Daoy (cell line): ENCODE measurements at regions not wholly inside any gene's neighbourhood (a gene's known extent, or its start where the extent isn't known, plus 50 kb on each side); places are given as distances from the start of the nearest gene placed in this dataset.

Experiments used
- DNase-seq: peaks from one replicate; pipeline ENCODE4 v3.0.0-alpha.2; 2015; ENCODE audit warnings: low read depth

DNA sequence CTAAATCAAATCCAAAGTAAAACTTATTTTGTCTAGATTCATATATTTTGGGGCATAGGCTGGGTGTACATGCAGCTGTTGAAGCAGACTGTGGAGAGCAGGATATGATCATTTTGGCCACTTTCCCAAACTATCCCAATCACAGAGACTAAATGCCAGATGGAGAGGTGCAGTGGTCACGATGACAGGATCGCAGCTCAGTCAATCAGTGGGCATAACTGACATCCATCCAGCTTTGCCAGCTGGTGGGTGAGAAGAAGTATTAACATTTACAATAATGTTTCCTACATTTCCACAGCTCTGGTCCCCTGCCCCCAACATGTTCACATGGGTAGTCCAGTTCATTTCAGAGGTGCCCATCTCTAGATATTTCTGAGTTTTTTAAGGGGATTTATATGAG lies 255.5 kb upstream of the SESN3 start:
- no peak for DNase-seq

- DNase-seq = no peak
Measured at GRCh38 chr11:95485115-95485900, 254.3 kb upstream of the SESN3 start.

- DNase-seq = no peak
Measured at GRCh38 chr11:95483339-95483738, 252.3 kb upstream of the SESN3 start.

DNA sequence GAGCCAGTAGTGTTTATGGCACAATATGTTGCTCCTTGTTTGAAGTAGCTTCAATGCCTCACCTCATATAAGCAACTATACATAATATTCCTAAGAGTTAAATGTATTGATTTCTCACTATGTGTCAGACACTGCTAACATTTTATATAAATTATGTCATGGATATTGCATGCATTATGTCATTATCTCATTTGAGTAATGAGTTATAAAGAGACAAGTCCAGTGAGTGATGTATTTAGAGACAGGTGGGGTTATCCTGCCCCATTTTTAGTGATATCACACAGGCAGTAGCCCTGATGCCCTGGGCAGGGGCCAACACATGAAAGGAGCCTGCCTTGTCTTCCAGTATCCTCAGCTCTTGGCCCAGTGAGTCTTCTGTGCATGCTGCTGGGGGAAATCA lies 247.0 kb upstream of the SESN3 start:
- DNase-seq = no peak

GRCh38 chr11:95469258-95469657 lies 238.3 kb upstream of the SESN3 start:
- DNase-seq = no peak

DNA sequence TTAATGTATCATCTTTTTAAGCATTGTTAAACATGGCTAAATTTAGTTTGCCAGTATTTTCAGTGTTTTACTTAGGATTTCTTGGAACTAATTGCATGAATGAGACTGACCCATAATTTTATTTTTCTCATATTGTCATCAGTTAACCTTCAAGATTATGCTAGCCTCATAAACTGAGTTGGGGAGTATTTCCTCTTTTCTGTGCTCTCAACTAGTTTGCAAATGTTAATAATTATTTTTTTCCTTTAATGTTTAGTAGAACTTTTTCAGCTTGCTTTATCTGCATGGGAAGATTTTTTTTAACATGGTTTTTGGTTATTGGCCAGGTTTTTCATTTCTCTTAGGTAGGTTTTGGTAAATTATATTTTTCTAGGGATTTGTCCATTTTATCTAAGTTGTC lies 235.4 kb upstream of the SESN3 start:
- no peak for DNase-seq

DNA sequence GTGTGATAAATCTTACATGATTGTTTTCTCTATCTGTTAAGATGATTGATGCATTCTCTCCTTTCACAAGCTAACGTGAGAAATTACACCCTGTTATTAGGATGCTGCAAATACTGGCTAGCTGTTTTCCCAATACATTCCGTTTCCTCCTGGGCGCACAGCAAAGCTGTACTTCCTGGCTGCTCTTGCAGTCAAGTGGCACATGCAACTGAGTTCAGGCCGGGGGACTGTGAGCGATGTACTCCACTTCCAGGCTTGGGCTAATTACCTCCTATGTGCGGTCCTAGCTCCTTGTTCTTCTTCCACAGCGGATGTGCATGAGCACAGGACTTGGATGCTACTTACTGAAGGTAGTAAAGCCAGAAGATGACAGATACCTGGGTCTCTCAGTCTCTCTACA lies 234.9 kb upstream of the SESN3 start:
- no peak for DNase-seq

DNA sequence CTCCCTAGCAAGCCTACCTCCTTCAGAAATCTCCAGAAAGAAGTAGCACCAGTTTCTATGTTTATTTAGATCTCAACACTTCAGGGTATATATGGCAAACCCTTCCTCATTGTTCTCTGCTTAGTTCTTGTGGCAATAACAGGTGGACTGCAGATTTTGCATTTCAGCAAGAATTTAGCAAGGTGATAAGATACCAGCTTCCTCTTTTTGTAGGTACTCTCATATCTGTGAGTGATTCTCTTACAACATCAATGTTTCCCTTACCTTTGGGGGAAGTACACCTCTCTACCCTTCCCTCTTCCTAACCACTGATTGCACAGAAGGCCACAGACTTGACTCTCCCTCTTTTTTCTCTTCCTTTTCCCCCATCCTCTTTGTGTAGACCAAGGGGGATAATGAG lies 230.9 kb upstream of the SESN3 start:
- DNase-seq = no peak

- no peak for DNase-seq
Measured at GRCh38 chr11:95461348-95461747, 230.3 kb upstream of the SESN3 start.

GRCh38 chr11:95459291-95460042 lies 228.5 kb upstream of the SESN3 start:
- DNase-seq = no peak

DNA sequence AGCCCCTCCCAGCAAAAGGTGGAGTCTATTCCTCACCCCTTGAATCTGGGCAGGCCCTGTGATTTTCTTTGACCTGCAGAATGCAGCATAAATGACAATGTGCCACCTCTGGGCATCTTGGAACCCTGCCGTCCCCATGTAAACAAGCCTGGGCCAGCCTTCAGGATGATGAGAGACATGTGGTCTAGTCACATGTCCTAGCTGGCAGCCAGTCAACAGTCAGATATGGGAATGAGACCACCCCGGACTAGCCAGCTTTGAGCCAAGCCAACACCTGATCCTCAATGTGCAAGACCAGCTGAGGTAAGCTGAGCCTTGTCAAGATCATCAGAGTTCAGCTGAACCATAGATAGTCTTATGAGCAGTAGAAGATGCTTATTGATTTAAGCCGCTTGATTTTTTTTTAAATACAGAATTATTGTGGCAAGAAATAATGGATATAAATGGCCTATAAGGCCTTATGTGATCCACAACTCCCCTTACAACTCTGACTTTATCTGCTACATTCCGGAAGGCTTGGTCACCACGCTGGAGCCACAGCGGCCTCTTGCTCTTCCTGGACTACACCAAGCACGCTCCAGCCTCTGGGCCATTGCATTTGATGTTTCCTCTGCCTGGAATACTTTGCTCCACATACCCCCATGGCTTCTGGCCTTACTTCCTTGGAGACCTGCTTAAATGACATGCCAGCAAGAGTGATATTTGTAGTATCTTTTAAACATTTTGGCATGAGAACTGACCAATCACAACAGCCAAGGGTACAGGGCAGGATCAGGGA lies 225.9 kb upstream of the SESN3 start:
- DNase-seq = peak; percentile 56

- no peak for DNase-seq
Measured at GRCh38 chr11:95455228-95455970, 224.4 kb upstream of the SESN3 start.

- DNase-seq = peak; percentile 60
Measured at GRCh38 chr11:95453616-95454171, 222.7 kb upstream of the SESN3 start.

- DNase-seq = peak; percentile 59
Measured at GRCh38 chr11:95451682-95452081, 220.7 kb upstream of the SESN3 start.

- no peak for DNase-seq
Measured at GRCh38 chr11:95451261-95451660, 220.3 kb upstream of the SESN3 start.

DNA sequence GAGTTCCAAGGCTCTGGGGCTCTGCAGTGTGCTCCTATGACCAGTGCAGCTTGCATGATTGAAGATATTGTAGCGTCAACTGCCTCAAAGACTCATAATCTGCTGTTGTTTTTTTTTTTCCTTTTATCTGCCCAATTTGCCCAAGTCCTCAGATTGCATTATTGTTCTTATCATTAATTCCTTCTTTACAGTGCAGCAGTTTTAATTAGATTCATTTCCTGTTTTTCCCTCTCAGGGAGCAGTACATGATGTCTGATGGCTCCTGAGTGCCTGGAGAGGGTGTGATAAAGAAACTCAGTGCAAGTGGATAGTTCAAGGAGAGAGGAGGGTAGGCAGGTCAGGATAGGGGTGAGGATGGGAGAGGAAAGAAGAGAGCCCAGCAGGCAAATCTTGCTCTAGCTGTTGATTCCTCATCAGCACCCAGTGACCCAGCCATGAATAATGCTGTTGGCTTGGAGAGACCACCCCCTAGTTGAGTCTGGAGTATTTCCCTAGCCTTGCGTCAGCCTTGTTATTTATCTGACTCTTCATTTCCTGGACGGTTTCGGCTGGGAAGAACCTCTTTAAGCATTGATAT lies 219.6 kb upstream of the SESN3 start:
- peak; percentile 48 for DNase-seq

GRCh38 chr11:95445746-95446333 lies 214.8 kb upstream of the SESN3 start:
- no peak for DNase-seq

DNA sequence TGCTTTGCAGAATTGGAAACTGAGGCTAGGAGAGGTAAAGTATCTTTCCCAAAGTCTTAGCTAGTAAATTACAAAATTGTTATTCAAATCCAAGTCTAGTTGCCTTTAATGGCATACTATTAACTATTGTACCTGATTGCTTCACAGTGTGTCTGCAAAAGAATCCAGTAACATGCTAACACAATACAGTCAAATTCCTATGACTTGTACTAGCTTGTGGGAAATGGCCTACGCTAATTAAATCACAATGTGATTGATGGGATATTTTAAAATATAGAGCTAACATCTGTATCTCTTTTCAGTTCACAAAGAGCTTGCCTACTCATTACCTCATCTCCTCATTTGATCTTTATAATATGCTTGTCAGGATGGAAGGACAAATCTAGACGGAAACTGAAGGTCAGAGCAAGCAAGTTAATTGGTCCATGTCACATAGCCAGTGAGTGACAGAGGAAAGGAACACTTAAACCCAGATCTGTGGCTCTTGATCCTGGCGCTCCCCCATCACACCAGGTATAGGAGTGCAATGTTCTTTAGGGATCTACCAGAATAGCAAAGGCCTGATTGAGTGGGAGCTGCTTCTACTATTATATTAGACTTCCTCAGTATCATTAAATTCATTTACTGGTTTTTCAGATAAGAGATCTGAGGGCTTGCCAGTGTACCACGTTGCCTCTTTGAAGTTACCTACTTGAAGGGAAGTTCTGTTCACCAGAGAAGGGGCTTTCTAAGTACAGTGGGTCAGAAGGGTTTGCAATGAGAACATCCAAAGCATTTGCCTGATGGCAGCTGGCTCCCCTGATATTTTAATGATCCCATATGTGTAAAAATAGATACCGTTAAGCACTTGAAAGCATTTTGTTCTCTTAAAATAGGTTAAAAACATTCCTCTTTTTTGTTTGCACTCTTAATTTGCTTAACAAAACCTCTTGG lies 213.6 kb upstream of the SESN3 start:
- no peak for DNase-seq

GRCh38 chr11:95443386-95443785 lies 212.4 kb upstream of the SESN3 start:
- DNase-seq = no peak
